ENCODE measurements at regions not wholly inside any gene's neighbourhood (a gene's known extent, or its start where the extent isn't known, plus 50 kb on each side); places are given as distances from the start of the nearest gene placed in this dataset.

- Histone ChIP-seq H3K4me3 (ENCODE audit: low read length) (no peak overlapping the region), H3K27me3 (ENCODE audit: control insufficient read depth, low read length) (no peaks in the 10 kb centered on the region), H3F3A (ENCODE audit: control insufficient read depth, insufficient read depth) (no peaks in the 10 kb centered on the region), H3K4me2 (ENCODE audit: low read length) (no peak overlapping the region), H3K9me3 (ENCODE audit: control insufficient read depth, insufficient read depth, low read length) (no peaks in the 10 kb centered on the region), H3K79me2 (ENCODE audit: control insufficient read depth, low read length) (no peaks in the 10 kb centered on the region), H3K4me1 (ENCODE audit: control insufficient read depth, low read length) (no peaks in the 10 kb centered on the region), H3K36me3 (ENCODE audit: control insufficient read depth, low read length) (no peaks in the 10 kb centered on the region), H3K27ac (ENCODE audit: low read depth, low read length) (no peak overlapping the region), H4K20me1 (ENCODE audit: control insufficient read depth, insufficient read depth, low read depth, low read length) (no peaks in the 10 kb centered on the region), H3K9me2 (replicated peaks; ENCODE audit: control insufficient read depth, low read length) (no peaks in the 10 kb centered on the region)
- TF ChIP-seq EZH2phosphoT487 (IDR thresholded peaks at IDR 0.05; ENCODE audit: borderline replicate concordance, low read length) (no peak), CTCF (IDR thresholded peaks at IDR 0.05; ENCODE audit: low read depth, low read length, poor library complexity, severe bottlenecking) (no peak)
Observed at GRCh38 chr13:37485756-37486155, 112.8 kb downstream of the POSTN start.

- Histone ChIP-seq H3K9me2 (replicated peaks; ENCODE audit: control insufficient read depth, low read length) (no peaks in the 10 kb centered on the region), H3K4me2 (ENCODE audit: low read length) (no peak overlapping the region), H3F3A (ENCODE audit: control insufficient read depth, insufficient read depth) (no peaks in the 10 kb centered on the region), H3K4me3 (ENCODE audit: low read length) (no peak overlapping the region), H3K27me3 (ENCODE audit: control insufficient read depth, low read length) (no peaks in the 10 kb centered on the region), H3K9me3 (ENCODE audit: control insufficient read depth, insufficient read depth, low read length) (no peaks in the 10 kb centered on the region), H3K36me3 (ENCODE audit: control insufficient read depth, low read length) (no peaks in the 10 kb centered on the region), H3K79me2 (ENCODE audit: control insufficient read depth, low read length) (no peaks in the 10 kb centered on the region), H3K4me1 (ENCODE audit: control insufficient read depth, low read length) (no peaks in the 10 kb centered on the region), H4K20me1 (ENCODE audit: control insufficient read depth, insufficient read depth, low read depth, low read length) (no peaks in the 10 kb centered on the region), H3K27ac (ENCODE audit: low read depth, low read length) (no peak overlapping the region)
- TF ChIP-seq CTCF (IDR thresholded peaks at IDR 0.05; ENCODE audit: low read depth, low read length, poor library complexity, severe bottlenecking) (no peak), EZH2phosphoT487 (IDR thresholded peaks at IDR 0.05; ENCODE audit: borderline replicate concordance, low read length) (no peak)
Observed at GRCh38 chr13:37484056-37484455, 114.5 kb downstream of the POSTN start.

GRCh38 chr13:37482331-37482730 lies 116.2 kb downstream of the POSTN start:
- Histone ChIP-seq H3K4me2 (ENCODE audit: low read length) (no peak overlapping the region), H3K4me1 (ENCODE audit: control insufficient read depth, low read length) (no peaks in the 10 kb centered on the region), H3K9me2 (replicated peaks; ENCODE audit: control insufficient read depth, low read length) (no peaks in the 10 kb centered on the region), H3K4me3 (ENCODE audit: low read length) (no peak overlapping the region), H3K36me3 (ENCODE audit: control insufficient read depth, low read length) (no peaks in the 10 kb centered on the region), H3K79me2 (ENCODE audit: control insufficient read depth, low read length) (no peaks in the 10 kb centered on the region), H3K9me3 (ENCODE audit: control insufficient read depth, insufficient read depth, low read length) (no peaks in the 10 kb centered on the region), H3K27ac (ENCODE audit: low read depth, low read length) (no peak overlapping the region), H3K27me3 (ENCODE audit: control insufficient read depth, low read length) (no peaks in the 10 kb centered on the region), H3F3A (ENCODE audit: control insufficient read depth, insufficient read depth) (no peaks in the 10 kb centered on the region), H4K20me1 (ENCODE audit: control insufficient read depth, insufficient read depth, low read depth, low read length) (no peaks in the 10 kb centered on the region)
- TF ChIP-seq EZH2phosphoT487 (IDR thresholded peaks at IDR 0.05; ENCODE audit: borderline replicate concordance, low read length): no peak
- no peak for TF ChIP-seq CTCF (IDR thresholded peaks at IDR 0.05; ENCODE audit: low read depth, low read length, poor library complexity, severe bottlenecking)

GRCh38 chr13:37481885-37482227 lies 116.7 kb downstream of the POSTN start:
- Histone ChIP-seq H3K36me3 (ENCODE audit: control insufficient read depth, low read length) (no peaks in the 10 kb centered on the region), H4K20me1 (ENCODE audit: control insufficient read depth, insufficient read depth, low read depth, low read length) (no peaks in the 10 kb centered on the region), H3K79me2 (ENCODE audit: control insufficient read depth, low read length) (no peaks in the 10 kb centered on the region), H3K27ac (ENCODE audit: low read depth, low read length) (no peak overlapping the region), H3K9me3 (ENCODE audit: control insufficient read depth, insufficient read depth, low read length) (no peaks in the 10 kb centered on the region), H3K4me1 (ENCODE audit: control insufficient read depth, low read length) (no peaks in the 10 kb centered on the region), H3F3A (ENCODE audit: control insufficient read depth, insufficient read depth) (no peaks in the 10 kb centered on the region), H3K4me3 (ENCODE audit: low read length) (no peak overlapping the region), H3K27me3 (ENCODE audit: control insufficient read depth, low read length) (no peaks in the 10 kb centered on the region), H3K9me2 (replicated peaks; ENCODE audit: control insufficient read depth, low read length) (no peaks in the 10 kb centered on the region), H3K4me2 (ENCODE audit: low read length) (no peak overlapping the region)
- no peak for TF ChIP-seq CTCF (IDR thresholded peaks at IDR 0.05; ENCODE audit: low read depth, low read length, poor library complexity, severe bottlenecking)
- TF ChIP-seq EZH2phosphoT487 (IDR thresholded peaks at IDR 0.05; ENCODE audit: borderline replicate concordance, low read length): no peak

Data from DOHH2 (cell line).